HG02852 (cell line): ENCODE measurements at regions not wholly inside any gene's neighbourhood (a gene's known extent, or its start where the extent isn't known, plus 50 kb on each side); places are given as distances from the start of the nearest gene placed in this dataset.

Experiments used
- ATAC-seq: cut with Tn5 transposase; IDR thresholded peaks from one replicate; pipeline ENCODE4 v1.9.1; 2021; ENCODE audit warnings: mild to moderate bottlenecking, moderate library complexity; ENCODE audit not compliant: unreplicated experiment

GRCh38 chr2:74036010-74036409, 51.3 kb downstream of the TET3 start:
- no peak for ATAC-seq

- no peak for ATAC-seq
Measured at GRCh38 chr2:74036450-74037195, 51.9 kb downstream of the TET3 start.

GRCh38 chr2:74037379-74037860, 52.7 kb downstream of the TET3 start:
- peak; percentile 60 for ATAC-seq

GRCh38 chr2:74039611-74040010, 54.9 kb downstream of the TET3 start:
- ATAC-seq = no peak

GRCh38 chr2:74041182-74041581, 56.5 kb downstream of the TET3 start:
- ATAC-seq = no peak

- no peak for ATAC-seq
Measured at GRCh38 chr2:74041726-74042125, 57.0 kb downstream of the TET3 start.

GRCh38 chr2:74042606-74043005, 57.9 kb downstream of the TET3 start:
- ATAC-seq = no peak

GRCh38 chr2:74043345-74044329, 58.9 kb downstream of the TET3 start:
- ATAC-seq = no peak

- no peak for ATAC-seq
Measured at GRCh38 chr2:74044999-74045398, 60.3 kb downstream of the TET3 start.

GRCh38 chr2:74045454-74045853, 60.7 kb downstream of the TET3 start:
- ATAC-seq = no peak

GRCh38 chr2:74046441-74046840, 61.7 kb downstream of the TET3 start:
- no peak for ATAC-seq

GRCh38 chr2:74047152-74047551, 62.4 kb downstream of the TET3 start:
- no peak for ATAC-seq

GRCh38 chr2:74048147-74048546, 63.4 kb downstream of the TET3 start:
- ATAC-seq = no peak

- no peak for ATAC-seq
Measured at GRCh38 chr2:74048843-74049519, 64.3 kb downstream of the TET3 start.

GRCh38 chr2:74050151-74050550, 65.4 kb downstream of the TET3 start:
- ATAC-seq = no peak

- no peak for ATAC-seq
Measured at GRCh38 chr2:74051504-74051903, 66.8 kb downstream of the TET3 start.

GRCh38 chr2:74052732-74053710, 68.3 kb downstream of the TET3 start:
- ATAC-seq = no peak

GRCh38 chr2:74053959-74054715, 69.4 kb downstream of the TET3 start:
- no peak for ATAC-seq

- ATAC-seq = no peak
Measured at GRCh38 chr2:74059137-74059775, 74.5 kb downstream of the TET3 start.
